Osteocyte (in vitro differentiated cells): ENCODE measurements at regions not wholly inside any gene's neighbourhood (a gene's known extent, or its start where the extent isn't known, plus 50 kb on each side); places are given as distances from the start of the nearest gene placed in this dataset.

Experiments
- DNase-seq: peaks from one replicate; pipeline ENCODE4 v3.0.0; 2021; ENCODE audit warnings: mixed read lengths; ENCODE audit not compliant: unreplicated experiment; ENCODE audit errors: extremely low spot score
- H3K27ac Mint-ChIP-seq: one replicate; pipeline ENCODE4 v1.8.0; 2021; ENCODE audit warnings: mild to moderate bottlenecking, mixed read lengths; ENCODE audit not compliant: unreplicated experiment
- H3K27me3 Mint-ChIP-seq: one replicate; pipeline ENCODE4 v1.8.0; 2021; ENCODE audit warnings: mixed read lengths; ENCODE audit not compliant: unreplicated experiment
- H3K36me3 Mint-ChIP-seq: one replicate; pipeline ENCODE4 v1.8.0; 2021; ENCODE audit warnings: mixed read lengths; ENCODE audit not compliant: unreplicated experiment
- H3K4me1 Mint-ChIP-seq: one replicate; pipeline ENCODE4 v1.8.0; 2021; ENCODE audit warnings: mixed read lengths; ENCODE audit not compliant: unreplicated experiment
- H3K4me3 Mint-ChIP-seq: one replicate; pipeline ENCODE4 v1.8.0; 2021; ENCODE audit warnings: mild to moderate bottlenecking, moderate library complexity, mixed read lengths; ENCODE audit not compliant: unreplicated experiment
- H3K9me3 Mint-ChIP-seq: one replicate; pipeline ENCODE4 v1.8.0; 2021; ENCODE audit warnings: mixed read lengths; ENCODE audit not compliant: unreplicated experiment
- TF ChIP-seq, protein P1 (sequence below): fragments of 200-600 bp; sonication (generic); IDR thresholded peaks from 2 replicates; pipeline ENCODE4 v1.5.0; 2021; ENCODE audit warnings: antibody characterized with exemption, mild to moderate bottlenecking, moderate library complexity

DNA sequence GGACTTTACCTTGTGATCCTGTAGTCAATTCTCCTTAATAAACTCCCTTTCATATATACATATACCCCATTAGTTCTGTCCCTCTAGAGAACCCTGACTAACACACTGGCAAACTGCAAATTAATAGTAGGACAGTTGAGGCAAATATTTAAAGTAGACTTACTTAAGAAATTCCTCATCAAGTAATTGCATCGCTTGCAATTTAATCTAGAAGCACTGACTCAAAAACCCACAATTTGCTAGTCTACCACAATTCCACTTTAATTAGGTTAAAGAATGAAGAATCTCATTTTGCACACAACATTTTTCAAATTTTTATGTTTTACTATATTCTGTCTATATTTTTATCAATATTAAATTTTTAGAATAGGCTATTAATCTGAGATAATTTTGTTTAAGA, 188.1 kb downstream of the PLOD2 start:
- Mint-ChIP-seq H3K27me3 (peaks cover 14% of the 10 kb centered on the region), H3K27ac (no peak overlapping the region), H3K9me3 (no peaks in the 10 kb centered on the region), H3K4me1 (peaks cover 12% of the 10 kb centered on the region), H3K36me3 (no peaks in the 10 kb centered on the region), H3K4me3 (no peak overlapping the region)
- TF ChIP-seq, protein P1, sequence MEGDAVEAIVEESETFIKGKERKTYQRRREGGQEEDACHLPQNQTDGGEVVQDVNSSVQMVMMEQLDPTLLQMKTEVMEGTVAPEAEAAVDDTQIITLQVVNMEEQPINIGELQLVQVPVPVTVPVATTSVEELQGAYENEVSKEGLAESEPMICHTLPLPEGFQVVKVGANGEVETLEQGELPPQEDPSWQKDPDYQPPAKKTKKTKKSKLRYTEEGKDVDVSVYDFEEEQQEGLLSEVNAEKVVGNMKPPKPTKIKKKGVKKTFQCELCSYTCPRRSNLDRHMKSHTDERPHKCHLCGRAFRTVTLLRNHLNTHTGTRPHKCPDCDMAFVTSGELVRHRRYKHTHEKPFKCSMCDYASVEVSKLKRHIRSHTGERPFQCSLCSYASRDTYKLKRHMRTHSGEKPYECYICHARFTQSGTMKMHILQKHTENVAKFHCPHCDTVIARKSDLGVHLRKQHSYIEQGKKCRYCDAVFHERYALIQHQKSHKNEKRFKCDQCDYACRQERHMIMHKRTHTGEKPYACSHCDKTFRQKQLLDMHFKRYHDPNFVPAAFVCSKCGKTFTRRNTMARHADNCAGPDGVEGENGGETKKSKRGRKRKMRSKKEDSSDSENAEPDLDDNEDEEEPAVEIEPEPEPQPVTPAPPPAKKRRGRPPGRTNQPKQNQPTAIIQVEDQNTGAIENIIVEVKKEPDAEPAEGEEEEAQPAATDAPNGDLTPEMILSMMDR = no peak
- DNase-seq = no peak

DNA sequence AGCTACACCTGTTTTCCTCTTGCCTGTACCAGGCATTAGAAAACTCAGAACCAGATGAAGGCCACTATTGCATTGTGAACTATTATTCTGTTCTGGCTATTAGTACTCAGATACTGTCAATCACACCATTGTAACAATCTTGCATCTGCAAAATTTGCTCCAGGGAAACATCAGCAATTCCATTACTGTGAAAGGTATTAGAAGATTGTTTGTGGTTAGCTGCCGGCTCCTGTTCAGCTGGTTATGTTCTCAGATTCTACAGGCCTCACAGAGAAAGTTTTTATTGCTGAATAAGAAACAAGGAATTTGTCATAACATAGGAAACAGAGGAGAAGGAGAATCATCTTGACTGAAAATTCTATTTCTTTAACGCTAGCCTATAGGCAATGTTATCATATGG, 179.9 kb downstream of the PLOD2 start:
- H3K4me1 Mint-ChIP-seq = peaks cover 12% of the 10 kb centered on the region
- peaks cover 14% of the 10 kb centered on the region for H3K27me3 Mint-ChIP-seq
- no peaks in the 10 kb centered on the region for H3K36me3 Mint-ChIP-seq
- peak overlapping the region; percentile 0 for H3K27ac Mint-ChIP-seq
- H3K4me3 Mint-ChIP-seq = no peak overlapping the region
- H3K9me3 Mint-ChIP-seq = peaks cover 14% of the 10 kb centered on the region
- TF ChIP-seq, protein P1 = no peak
- DNase-seq = no peak

DNA sequence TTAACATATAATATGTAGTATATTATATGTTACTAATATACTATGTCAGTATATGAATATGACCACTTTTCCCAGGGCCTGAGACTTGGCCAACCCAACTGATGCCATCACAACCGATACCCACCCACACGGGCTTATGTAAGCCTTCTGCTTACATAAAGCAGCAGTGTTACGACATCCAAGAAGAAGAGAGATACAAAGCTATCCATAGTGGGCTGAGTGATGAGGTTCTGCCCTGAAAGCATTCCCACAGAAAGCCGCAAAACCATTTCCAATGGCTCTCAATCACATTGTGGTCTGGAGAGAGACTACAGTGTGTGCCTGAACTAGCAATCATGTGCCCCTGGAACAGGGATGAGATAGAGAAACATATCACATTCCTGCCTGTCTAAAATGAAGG, 177.9 kb downstream of the PLOD2 start:
- TF ChIP-seq, protein P1 = no peak
- H3K27ac Mint-ChIP-seq = no peak overlapping the region
- H3K4me1 Mint-ChIP-seq = peaks cover 11% of the 10 kb centered on the region
- H3K4me3 Mint-ChIP-seq = no peak overlapping the region
- no peak for DNase-seq
- H3K36me3 Mint-ChIP-seq = no peaks in the 10 kb centered on the region
- peaks cover 14% of the 10 kb centered on the region for H3K9me3 Mint-ChIP-seq
- peaks cover 7% of the 10 kb centered on the region for H3K27me3 Mint-ChIP-seq
